ENCODE measurements at regions not wholly inside any gene's neighbourhood (a gene's known extent, or its start where the extent isn't known, plus 50 kb on each side); places are given as distances from the start of the nearest gene placed in this dataset.

- DNase-seq: no peak
Measured at GRCh38 chr10:111131168-111131799, 54.5 kb downstream of the ADRA2A start.

- peak; percentile 61 for DNase-seq
Measured at GRCh38 chr10:111137007-111137406, 60.2 kb downstream of the ADRA2A start.

- no peak for DNase-seq
Measured at GRCh38 chr10:111137587-111137986, 60.8 kb downstream of the ADRA2A start.

- DNase-seq: no peak
Measured at GRCh38 chr10:111138544-111138943, 61.7 kb downstream of the ADRA2A start.

GRCh38 chr10:111139567-111139966 lies 62.7 kb downstream of the ADRA2A start:
- DNase-seq: no peak

GRCh38 chr10:111142092-111142768 lies 65.4 kb downstream of the ADRA2A start:
- no peak for DNase-seq

- DNase-seq: peak; percentile 14
Measured at GRCh38 chr10:111146025-111146640, 69.3 kb downstream of the ADRA2A start.

- no peak for DNase-seq
Measured at GRCh38 chr10:111148025-111148424, 71.2 kb downstream of the ADRA2A start.

GRCh38 chr10:111148440-111148839 lies 71.6 kb downstream of the ADRA2A start:
- no peak for DNase-seq

GRCh38 chr10:111150691-111151090 lies 73.9 kb downstream of the ADRA2A start:
- no peak for DNase-seq

- DNase-seq: no peak
Measured at GRCh38 chr10:111151595-111152307, 74.9 kb downstream of the ADRA2A start.

GRCh38 chr10:111156754-111157153 lies 79.9 kb downstream of the ADRA2A start:
- DNase-seq: no peak

GRCh38 chr10:111158595-111158994 lies 81.8 kb downstream of the ADRA2A start:
- no peak for DNase-seq

GRCh38 chr10:111161109-111161874 lies 84.5 kb downstream of the ADRA2A start:
- DNase-seq: no peak

GRCh38 chr10:111171183-111171582 lies 94.4 kb downstream of the ADRA2A start:
- no peak for DNase-seq

- no peak for DNase-seq
Measured at GRCh38 chr10:111175787-111176186, 99.0 kb downstream of the ADRA2A start.

GRCh38 chr10:111177379-111177778 lies 100.5 kb downstream of the ADRA2A start:
- no peak for DNase-seq

- no peak for DNase-seq
Measured at GRCh38 chr10:111179514-111179913, 102.7 kb downstream of the ADRA2A start.

- no peak for DNase-seq
Measured at GRCh38 chr10:111186358-111186757, 109.5 kb downstream of the ADRA2A start.

GRCh38 chr10:111187096-111187495 lies 110.3 kb downstream of the ADRA2A start:
- DNase-seq: no peak

- no peak for DNase-seq
Measured at GRCh38 chr10:111199587-111199986, 122.8 kb downstream of the ADRA2A start.

GRCh38 chr10:111200505-111201186 lies 123.8 kb downstream of the ADRA2A start:
- peak; percentile 55 for DNase-seq

All from NCI-H345 (cell line).